ENCODE measurements at regions not wholly inside any gene's neighbourhood (a gene's known extent, or its start where the extent isn't known, plus 50 kb on each side); places are given as distances from the start of the nearest gene placed in this dataset.

DNA sequence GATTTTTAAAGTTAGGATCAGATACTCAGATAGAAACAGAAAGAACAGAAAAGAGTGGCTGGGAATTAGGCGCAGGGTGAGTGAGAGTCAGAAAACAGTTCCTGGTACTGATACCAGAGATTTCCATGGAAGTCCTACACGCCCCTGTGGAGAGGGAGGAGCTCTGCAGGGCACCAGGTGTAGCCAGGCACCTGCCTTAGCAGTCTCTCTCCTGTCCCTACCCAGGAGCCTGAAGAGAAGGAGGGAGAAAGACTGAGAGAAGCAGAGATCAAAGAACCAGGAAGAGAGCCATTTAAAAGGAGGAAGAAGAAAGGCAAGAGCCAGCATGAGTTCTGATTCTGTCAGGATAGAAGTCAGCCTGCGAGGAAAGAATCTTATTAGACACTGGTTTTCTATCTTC lies 65.0 kb downstream of the CBLN1 start:
- Histone ChIP-seq H3K4me3 (no peak overlapping the region), H3K27me3 (no peaks in the 10 kb centered on the region), H3K9me3 (no peaks in the 10 kb centered on the region), H3K36me3 (no peaks in the 10 kb centered on the region)
- no peak for DNase-seq

DNA sequence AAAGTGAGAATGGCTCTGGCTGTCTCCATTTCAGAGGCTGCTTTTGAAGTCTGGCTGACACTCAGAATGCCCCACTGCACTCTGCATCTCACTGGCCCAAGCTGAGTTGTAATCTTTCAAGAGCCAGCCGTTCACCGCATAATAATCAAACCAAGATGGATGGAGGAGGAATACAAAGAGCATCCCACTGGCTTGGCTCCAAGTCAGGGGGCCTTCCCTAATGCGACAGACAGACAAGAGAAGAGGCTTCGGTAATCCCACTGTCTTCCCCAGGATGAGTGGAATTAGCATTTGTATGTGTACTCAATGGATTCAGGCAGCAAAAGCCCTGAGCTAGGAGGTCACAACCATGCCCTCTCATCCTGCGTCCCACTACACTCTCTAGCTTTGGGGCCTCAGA lies 68.0 kb downstream of the CBLN1 start:
- DNase-seq = no peak
- Histone ChIP-seq H3K9me3 (no peaks in the 10 kb centered on the region), H3K27me3 (no peaks in the 10 kb centered on the region), H3K36me3 (no peaks in the 10 kb centered on the region), H3K4me3 (no peak overlapping the region)

DNA sequence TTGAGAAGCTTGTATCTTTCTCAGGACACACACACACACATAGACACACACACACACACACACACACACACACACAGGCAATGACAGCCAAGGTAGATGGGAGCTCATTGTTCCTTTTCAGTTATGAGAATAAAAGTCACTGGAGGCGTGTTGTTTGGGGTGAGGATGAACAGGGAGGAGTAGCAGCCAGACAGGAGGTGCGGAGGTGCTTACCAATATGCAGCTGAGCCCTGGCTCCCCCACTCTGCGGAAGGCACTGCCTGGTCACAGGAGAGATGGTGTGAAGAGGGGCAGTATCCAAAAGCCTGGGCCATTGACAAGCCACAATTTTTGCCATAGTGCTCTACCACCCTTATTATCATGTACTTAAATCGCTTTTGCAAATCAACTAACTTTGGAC lies 77.4 kb downstream of the CBLN1 start:
- Histone ChIP-seq H3K36me3 (no peaks in the 10 kb centered on the region), H3K27me3 (no peaks in the 10 kb centered on the region), H3K9me3 (no peaks in the 10 kb centered on the region), H3K4me3 (no peak overlapping the region)
- DNase-seq = no peak

DNA sequence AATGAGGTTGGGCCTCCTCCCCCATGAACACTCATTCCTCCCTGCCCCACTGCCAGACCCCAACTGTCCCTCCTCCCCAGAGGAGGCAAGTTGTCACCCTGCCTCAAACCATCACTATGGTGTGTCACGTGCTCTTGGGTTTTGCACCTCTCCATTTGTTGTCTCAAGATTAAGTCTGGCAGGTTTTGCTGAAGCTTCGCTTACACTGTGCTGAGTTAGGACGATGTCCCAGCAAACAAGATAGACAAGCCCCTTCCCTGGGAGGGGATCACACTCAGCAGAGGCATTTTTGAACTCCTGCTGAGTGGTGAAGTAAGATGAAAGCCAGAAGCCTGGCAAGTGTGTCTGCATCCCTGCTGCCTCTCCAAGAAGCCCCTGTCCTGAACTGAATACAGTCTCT lies 78.3 kb downstream of the CBLN1 start:
- no peak for DNase-seq
- Histone ChIP-seq H3K4me3 (no peak overlapping the region), H3K27me3 (no peaks in the 10 kb centered on the region), H3K9me3 (no peaks in the 10 kb centered on the region), H3K36me3 (no peaks in the 10 kb centered on the region)

DNA sequence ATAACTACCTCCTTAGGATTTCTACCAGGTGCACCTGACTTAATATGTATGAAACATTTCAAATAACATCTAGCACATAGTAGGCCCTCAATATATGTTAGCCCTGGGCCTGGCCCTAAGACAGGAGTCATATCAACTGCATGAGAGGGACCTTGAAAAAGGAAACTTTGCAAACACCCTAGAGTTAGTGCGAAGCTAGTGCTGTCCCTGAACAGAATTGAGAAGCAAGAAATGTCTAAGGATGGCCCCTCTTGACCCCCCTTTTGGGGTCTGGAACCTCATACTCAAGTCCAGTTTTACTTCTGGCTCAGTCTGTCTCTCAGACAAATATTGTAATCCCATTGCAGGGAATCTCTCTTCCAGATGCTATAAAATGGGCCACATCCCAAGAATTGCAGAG lies 80.5 kb downstream of the CBLN1 start:
- no peak for DNase-seq
- H3K27me3 ChIP-seq = no peaks in the 10 kb centered on the region

DNA sequence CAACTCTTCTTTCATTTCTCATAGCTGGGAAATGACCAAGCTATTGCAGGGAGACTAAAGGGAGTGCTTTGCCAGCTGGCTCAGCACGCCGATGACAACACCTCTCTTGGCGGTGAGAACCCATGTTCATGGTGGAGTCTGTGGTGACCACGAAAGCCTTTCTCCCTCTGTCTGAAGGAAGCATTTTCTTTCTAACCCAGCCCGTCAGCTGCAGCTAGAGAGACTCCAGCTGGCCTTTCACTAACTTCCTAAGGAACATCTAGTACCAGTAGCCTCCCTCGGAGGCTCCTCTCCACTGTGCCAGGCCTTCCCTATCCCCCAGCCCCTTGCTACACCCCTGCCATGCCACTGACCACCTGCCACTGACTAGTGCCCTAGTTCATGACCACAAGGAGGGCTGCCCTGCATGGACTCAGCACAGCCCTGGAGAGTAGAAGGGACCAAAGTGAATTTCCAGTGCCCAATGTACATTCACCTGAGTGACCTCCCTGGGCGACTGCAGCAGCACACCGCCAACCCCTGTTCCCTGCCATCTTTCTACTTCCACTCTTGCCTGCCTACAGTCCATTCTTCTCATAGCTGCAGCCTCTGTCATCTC lies 81.3 kb downstream of the CBLN1 start:
- no peak overlapping the region for H3K4me3 ChIP-seq
- H3K36me3 ChIP-seq = no peaks in the 10 kb centered on the region
- DNase-seq = peak; percentile 49
- no peaks in the 10 kb centered on the region for H3K9me3 ChIP-seq
- H3K27me3 ChIP-seq = no peaks in the 10 kb centered on the region

More for the DNA sequence above, 80.5 kb downstream of the CBLN1 start:
- no peak overlapping the region for H3K4me3 ChIP-seq
- no peaks in the 10 kb centered on the region for H3K9me3 ChIP-seq
- no peaks in the 10 kb centered on the region for H3K36me3 ChIP-seq

DNA sequence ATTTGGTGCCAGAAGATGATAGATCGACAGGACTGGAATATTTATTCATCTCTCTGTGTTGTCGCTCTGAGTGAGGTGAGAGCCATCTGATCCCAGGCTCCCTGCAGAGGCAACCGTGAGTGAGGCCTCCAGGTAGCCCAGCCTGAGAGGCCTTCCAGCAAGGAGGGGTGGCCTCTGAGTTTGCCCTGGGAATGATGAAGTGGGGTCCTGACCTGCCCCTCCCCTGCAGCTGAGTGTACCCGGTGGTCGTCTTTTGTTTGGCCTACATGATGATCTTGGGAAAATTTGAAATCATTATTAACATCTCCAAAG lies 86.4 kb downstream of the CBLN1 start:
- H3K27me3 ChIP-seq = no peaks in the 10 kb centered on the region
- no peaks in the 10 kb centered on the region for H3K36me3 ChIP-seq
- no peak overlapping the region for H3K4me3 ChIP-seq
- H3K9me3 ChIP-seq = no peaks in the 10 kb centered on the region
- DNase-seq = no peak

DNA sequence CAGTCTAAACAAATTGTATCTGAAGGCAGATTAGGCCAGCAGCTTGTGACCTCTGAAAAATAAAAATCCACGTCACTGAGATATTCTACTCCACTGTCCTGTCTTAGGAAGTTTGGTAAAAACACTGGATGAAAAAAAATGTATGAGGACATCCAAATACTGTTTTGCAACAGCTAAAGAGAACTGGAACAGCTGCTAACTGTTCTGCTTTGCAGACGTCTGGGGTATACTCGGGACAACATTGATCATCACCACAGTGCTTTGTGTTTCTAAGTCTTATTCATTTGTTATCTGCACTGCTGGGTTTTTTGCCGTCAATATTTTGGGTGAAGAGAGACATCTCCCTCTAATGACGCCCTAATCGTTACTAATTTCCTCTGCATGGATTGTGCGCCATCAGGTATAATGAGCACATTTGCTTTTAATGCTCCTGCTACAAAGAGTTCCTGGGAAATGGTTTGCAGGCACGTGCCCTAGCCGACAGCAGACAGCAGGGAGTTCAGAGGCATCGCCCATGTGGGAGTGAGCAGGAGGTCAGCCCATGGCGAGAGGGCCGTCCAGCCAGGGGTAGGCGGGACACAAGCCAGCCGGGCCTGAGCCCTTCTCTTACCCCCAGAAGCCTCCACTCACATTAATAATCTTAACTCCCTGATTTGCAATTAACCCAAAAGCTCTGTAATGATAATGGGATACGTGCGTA lies 87.0 kb downstream of the CBLN1 start:
- H3K4me3 ChIP-seq = no peak overlapping the region
- no peak for DNase-seq
- H3K9me3 ChIP-seq = no peaks in the 10 kb centered on the region
- H3K36me3 ChIP-seq = no peaks in the 10 kb centered on the region
- no peaks in the 10 kb centered on the region for H3K27me3 ChIP-seq

DNA sequence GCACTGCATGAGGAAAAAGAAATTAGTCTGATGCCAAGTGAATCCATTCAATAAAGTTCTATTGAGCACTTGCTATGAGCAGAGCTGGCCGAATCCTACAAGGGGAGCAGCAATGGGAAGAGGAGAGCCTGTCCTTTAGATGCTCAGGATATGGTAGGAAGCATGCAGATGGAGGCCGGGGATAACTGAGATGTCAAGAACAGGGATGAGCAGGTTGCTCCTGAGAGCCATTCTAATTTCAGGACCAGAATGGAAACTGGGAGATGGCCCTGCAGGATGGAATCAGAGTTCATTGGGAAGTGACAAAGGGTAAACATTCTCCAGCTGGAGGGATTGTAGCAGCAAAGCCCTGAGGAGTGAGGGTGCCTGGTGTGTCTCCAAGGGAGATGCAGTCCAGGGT lies 88.0 kb downstream of the CBLN1 start:
- Histone ChIP-seq H3K9me3 (no peaks in the 10 kb centered on the region), H3K27me3 (no peaks in the 10 kb centered on the region), H3K4me3 (no peak overlapping the region), H3K36me3 (no peaks in the 10 kb centered on the region)
- DNase-seq = no peak

DNA sequence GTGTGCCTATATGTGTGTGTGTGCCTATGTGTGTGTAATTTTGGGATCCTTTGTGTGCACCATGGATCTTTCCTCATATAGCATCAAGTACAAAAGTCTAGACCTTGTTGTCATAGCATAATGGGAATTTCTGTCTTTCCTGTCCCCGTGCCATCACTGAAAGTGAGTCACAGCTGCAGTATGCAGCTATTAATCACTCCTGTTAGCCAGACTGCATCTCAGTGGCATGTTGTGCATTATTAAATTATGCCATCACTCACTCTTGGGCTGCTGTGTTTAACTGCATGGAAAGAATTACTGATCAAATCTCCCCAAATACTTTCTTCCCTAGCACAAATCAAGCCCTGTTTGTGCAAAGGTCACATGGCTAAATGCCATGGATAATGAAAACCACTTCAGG lies 92.4 kb downstream of the CBLN1 start:
- no peak overlapping the region for H3K4me3 ChIP-seq
- no peaks in the 10 kb centered on the region for H3K27me3 ChIP-seq
- no peaks in the 10 kb centered on the region for H3K9me3 ChIP-seq
- DNase-seq = peak; percentile 34
- no peaks in the 10 kb centered on the region for H3K36me3 ChIP-seq

DNA sequence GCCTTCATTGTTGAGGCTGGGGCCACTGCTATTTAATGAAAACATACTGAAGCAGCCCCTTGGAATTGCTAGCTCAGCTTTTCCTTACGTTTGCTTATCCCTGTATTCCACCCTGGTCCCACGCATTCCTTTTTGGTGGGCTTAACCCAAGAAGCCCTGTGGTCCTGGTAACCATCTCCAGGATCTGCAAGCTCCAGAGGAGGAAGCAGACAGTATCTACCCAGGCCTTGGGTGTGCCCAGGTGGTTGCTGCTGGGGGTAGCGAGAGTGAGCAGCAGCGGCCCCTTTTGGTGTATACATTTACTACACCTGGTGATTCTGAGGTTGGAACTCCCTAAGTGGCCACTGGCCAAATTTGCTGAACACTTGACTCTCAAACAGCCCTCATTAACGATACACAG lies 97.7 kb downstream of the CBLN1 start:
- Histone ChIP-seq H3K36me3 (no peaks in the 10 kb centered on the region), H3K4me3 (no peak overlapping the region), H3K27me3 (no peaks in the 10 kb centered on the region), H3K9me3 (no peaks in the 10 kb centered on the region)
- DNase-seq = peak; percentile 2

DNA sequence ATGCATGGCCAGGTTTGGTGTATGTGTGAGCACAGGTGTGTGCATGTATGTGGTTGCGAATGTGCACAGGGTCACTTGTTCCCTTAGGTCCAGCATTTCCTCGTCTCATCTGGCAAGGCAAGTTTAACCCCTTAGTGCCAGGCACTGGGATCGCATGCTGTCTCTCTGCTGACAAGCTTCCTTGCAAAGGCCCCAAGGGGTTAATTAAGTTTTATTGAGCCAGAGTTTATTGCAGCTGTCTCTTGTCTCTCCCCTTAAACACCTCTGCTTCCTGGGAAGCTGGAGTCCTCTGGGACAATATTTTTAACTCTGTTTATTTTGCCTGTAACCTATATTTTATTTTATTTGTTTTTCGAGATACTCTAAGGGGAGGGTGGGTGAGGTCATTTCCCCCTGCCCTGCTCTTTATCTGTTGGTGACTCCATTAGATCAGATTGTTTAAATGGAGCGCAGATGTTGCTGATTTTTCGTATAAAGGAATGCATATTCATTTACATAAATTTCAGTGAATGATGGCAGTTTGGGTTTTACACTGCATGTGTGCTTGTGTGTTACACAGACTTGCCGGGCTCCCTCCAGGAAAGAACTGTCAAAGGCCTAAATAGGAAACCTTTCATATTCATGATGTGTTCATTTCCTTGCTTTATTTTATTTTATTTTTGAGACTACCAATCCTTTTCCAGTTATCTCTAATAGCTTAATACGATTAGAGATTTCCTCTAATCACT lies 99.7 kb downstream of the CBLN1 start:
- H3K36me3 ChIP-seq = no peaks in the 10 kb centered on the region
- H3K4me3 ChIP-seq = no peak overlapping the region
- no peaks in the 10 kb centered on the region for H3K9me3 ChIP-seq
- no peak for DNase-seq
- H3K27me3 ChIP-seq = no peaks in the 10 kb centered on the region

DNA sequence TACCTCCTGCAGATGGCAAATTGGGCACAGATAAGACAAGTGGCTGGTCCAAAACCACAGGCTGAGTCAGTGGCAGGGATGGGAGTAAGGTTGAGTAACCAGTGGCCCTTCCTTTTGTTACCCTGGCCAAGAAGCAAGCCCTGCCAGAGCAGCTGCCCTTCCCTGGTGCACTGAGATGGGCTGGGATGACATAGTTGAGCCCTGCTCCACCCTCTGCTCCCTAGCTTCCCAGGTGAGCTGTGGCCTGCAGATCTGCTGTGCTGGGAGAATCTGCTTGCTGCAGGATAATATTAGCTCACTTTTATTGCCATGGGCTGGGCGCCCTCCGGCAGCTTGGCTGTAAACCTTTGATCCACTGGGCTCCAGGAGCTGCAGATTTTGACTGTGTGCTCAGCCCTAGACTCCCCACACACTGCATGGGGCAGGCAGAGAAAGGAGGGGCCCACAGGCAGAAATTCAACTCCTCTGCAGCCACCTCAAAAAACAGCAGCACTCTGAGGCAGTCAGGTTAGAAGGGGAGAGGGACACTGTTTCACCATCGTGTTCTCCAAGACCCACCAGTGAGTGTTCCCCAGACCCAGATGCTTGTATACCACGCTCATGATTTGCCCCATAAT lies 101.8 kb downstream of the CBLN1 start:
- Histone ChIP-seq H3K4me3 (no peak overlapping the region), H3K36me3 (no peaks in the 10 kb centered on the region), H3K9me3 (no peaks in the 10 kb centered on the region), H3K27me3 (no peaks in the 10 kb centered on the region)
- DNase-seq = peak; percentile 84

DNA sequence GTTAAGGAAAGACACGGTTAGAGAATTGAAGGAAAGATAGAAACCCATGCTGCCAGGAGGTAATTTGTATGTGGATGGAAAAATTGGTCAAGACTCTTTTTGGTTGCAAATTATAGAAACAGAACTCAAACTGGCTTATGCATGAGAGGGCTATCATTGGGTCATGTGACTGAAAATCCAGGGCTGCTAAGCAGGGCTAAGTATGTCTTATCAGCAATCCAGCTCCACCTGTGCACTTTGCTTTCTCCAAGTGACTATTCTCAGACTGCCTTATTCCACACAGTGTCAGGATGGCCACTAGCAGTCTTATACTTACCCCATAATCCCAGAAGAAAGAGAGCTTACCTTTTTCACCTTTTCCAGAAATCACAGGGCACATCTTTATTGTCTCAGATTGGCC lies 113.5 kb downstream of the CBLN1 start:
- no peak for DNase-seq
- H3K36me3 ChIP-seq = no peaks in the 10 kb centered on the region
- H3K27me3 ChIP-seq = no peaks in the 10 kb centered on the region
- H3K9me3 ChIP-seq = no peaks in the 10 kb centered on the region
- no peak overlapping the region for H3K4me3 ChIP-seq

DNA sequence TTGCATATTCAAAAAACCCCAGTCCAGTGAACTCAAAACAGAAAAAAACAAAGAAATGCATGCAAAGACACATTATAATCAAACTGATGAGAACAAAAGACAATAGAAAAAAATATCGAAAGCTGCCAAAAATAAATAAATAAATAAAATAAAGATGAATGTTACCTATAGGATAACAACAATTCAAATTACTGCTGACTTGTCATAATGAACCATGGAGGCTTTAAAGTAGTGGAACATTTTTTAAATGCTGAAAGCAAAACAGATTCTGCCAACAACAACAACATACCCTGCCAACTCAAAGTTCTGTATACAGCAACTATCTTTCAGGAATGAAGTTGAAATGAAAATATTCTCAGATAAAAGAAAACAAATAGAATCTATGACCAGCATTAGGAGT lies 116.6 kb downstream of the CBLN1 start:
- Histone ChIP-seq H3K36me3 (no peaks in the 10 kb centered on the region), H3K27me3 (no peaks in the 10 kb centered on the region), H3K4me3 (no peak overlapping the region), H3K9me3 (no peaks in the 10 kb centered on the region)
- DNase-seq = no peak

DNA sequence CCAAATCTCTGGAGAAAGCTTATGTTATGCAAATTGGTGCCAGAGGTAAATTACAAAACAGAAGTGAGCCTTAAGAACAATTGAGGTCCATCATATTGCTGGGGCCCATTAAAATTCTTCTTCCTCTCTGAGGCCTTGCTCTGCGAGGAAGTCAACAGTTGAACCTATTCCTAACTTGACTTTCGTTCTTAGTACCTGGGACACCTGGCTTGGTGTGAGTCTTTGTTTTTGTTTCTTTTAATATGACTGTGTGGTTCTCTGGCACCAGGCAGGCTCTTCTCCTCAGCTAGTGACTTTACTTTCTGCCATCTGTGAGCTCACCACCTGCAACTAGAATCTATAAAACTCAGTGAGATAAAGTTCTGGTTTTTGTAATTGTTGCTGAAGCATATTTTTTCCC lies 120.4 kb downstream of the CBLN1 start:
- Histone ChIP-seq H3K27me3 (no peaks in the 10 kb centered on the region), H3K36me3 (no peaks in the 10 kb centered on the region), H3K4me3 (no peak overlapping the region), H3K9me3 (no peaks in the 10 kb centered on the region)
- DNase-seq = no peak

DNA sequence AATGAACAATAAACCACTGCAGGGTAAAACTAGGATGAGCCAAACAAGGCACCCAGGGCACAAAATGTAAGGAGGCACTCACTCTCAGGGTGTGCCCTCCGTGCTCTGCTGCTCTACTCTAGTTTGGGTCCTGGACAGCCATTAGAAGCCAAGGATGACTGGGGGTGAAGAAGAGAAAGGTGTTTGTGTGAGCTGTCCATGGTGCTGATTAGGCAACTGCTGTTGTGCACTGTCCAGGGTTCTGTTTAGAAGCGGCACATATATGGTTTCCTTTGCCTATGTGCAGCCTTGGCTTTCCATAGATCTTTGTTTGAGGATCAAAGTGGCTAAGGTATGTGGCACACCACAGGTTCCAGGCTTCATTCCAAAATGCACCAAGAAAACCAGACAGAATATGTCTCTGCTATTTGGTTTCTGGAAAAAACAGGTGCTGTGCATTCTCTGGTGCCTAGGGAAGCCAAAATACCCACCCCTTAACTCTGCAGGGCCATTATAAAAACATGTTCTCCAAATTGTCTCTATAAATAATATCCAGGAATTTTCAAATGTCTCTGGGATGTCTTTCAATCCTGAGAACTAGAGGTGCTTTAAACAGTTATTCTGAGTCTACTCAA lies 123.5 kb downstream of the CBLN1 start:
- H3K27me3 ChIP-seq = no peaks in the 10 kb centered on the region
- DNase-seq = no peak
- no peaks in the 10 kb centered on the region for H3K36me3 ChIP-seq
- H3K9me3 ChIP-seq = no peaks in the 10 kb centered on the region
- H3K4me3 ChIP-seq = no peak overlapping the region

All from MG63 (cell line).